ENCODE measurements at regions not wholly inside any gene's neighbourhood (a gene's known extent, or its start where the extent isn't known, plus 50 kb on each side); places are given as distances from the start of the nearest gene placed in this dataset.

DNA sequence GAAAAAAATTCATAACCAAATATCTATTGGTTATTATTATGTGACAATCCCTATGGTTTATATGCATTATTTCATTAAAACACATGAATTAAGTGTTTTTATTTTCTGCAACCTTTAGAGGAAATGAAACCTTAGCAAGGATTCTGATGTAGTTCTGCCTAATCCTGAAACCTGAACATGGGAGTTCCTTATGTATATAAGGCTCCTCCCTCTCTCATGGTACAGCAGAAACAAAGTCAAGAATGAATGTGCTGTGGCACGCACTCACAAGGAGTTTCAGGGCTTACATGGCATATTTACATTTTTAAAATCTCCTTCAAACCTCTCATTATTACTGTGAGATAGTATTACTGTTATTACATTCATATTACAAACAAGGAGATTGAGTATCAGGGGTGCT is 426.4 kb upstream of the CITED2 start:
- TF ChIP-seq, protein P1, sequence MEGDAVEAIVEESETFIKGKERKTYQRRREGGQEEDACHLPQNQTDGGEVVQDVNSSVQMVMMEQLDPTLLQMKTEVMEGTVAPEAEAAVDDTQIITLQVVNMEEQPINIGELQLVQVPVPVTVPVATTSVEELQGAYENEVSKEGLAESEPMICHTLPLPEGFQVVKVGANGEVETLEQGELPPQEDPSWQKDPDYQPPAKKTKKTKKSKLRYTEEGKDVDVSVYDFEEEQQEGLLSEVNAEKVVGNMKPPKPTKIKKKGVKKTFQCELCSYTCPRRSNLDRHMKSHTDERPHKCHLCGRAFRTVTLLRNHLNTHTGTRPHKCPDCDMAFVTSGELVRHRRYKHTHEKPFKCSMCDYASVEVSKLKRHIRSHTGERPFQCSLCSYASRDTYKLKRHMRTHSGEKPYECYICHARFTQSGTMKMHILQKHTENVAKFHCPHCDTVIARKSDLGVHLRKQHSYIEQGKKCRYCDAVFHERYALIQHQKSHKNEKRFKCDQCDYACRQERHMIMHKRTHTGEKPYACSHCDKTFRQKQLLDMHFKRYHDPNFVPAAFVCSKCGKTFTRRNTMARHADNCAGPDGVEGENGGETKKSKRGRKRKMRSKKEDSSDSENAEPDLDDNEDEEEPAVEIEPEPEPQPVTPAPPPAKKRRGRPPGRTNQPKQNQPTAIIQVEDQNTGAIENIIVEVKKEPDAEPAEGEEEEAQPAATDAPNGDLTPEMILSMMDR (IDR thresholded peaks at IDR 0.05): no peak
- no peak for TF ChIP-seq POLR2A (IDR thresholded peaks at IDR 0.05)

Measured in Peyer's patch (tissue), 4 donors.